HG02943 (cell line): ENCODE measurements at regions not wholly inside any gene's neighbourhood (a gene's known extent, or its start where the extent isn't known, plus 50 kb on each side); places are given as distances from the start of the nearest gene placed in this dataset.

Source experiments
- ATAC-seq: cut with Tn5 transposase; IDR thresholded peaks from one replicate; pipeline ENCODE4 v1.9.1; 2021; ENCODE audit warnings: mild to moderate bottlenecking, low read depth, moderate library complexity; ENCODE audit not compliant: unreplicated experiment

GRCh38 chr9:79221084-79221483 lies 350.7 kb upstream of the TLE4 start:
- no peak for ATAC-seq

DNA sequence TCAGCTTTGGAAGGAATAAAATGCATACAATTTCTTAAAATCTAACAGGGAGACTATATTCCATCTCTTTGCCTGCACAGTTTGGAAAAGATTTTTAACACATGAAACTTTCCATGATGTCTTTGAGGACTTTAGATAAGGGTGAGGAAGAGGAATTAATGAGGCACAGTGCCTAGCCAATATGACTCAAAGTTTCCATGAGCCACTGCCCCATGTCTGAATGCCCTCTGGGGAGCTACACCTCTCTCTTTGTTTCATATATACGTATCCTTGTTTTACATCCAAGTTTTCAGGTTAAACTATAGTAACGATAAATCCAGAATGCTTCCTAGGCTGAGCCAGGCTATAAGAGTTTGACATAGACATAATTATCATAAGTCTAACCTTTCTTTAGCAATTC lies 349.3 kb upstream of the TLE4 start:
- ATAC-seq: no peak

GRCh38 chr9:79224672-79225433 lies 346.9 kb upstream of the TLE4 start:
- no peak for ATAC-seq

- no peak for ATAC-seq
These were observed 338.2 kb upstream of the TLE4 start for GRCh38 chr9:79233542-79233941.

- no peak for ATAC-seq
These were observed 335.3 kb upstream of the TLE4 start for GRCh38 chr9:79236466-79236865.

- ATAC-seq: no peak
These were observed 333.9 kb upstream of the TLE4 start for GRCh38 chr9:79237861-79238260.

DNA sequence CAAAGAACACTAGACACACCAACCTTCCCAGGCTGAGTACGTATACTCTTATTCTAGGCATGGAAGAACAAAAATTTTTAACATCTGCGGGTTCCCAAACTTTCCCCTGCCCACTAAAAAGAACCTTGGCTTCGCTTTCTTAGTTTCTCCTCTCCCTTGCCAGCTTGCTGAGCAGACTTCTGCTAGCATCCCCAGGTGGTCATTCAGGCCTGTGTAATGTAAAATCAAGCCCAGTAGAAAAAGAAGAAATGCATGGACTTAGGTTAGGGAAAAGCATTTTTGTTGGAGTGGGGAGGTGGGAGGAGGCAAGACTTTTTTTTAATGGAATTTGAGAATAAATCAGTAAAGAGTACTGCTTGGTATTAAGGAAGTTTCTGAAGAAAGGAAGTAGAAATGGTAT lies 331.0 kb upstream of the TLE4 start:
- ATAC-seq: no peak

DNA sequence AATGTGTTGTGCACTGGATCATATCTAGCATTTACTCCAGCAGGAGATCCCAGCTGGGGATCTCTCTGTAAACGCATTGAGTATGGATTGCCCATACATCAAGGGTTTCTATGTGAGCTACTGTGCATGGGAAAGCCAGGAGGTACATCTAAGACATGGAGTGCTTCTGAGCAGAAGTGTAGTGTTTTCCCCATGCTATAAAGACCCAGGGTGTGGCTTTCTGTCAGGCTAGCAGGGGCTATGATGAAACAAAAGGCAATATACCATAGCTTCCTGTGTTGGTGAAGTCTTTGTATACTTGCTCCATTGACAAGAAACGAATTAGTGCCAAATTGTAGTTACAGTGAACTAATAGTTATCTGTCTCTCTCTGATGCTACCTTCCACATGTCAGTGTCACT lies 329.3 kb upstream of the TLE4 start:
- no peak for ATAC-seq

- no peak for ATAC-seq
These were observed 325.6 kb upstream of the TLE4 start for GRCh38 chr9:79246170-79246569.

DNA sequence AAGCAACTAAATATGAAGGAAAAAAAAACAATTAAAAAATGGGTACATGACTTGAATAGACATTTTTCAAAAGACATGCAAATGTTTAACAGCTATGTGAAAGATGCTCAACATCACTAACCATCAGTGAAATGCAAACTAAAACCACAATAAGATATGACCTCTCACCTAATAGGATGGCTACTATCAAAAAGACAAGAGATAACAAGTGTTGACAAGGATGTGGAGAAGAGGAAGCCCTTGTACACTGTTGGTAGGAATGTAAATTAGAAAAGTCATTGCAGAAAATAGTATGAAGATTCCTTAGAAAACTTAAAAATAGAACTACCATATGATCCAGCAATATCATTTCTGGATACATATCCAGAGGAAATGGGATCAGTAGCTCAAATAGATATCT lies 324.7 kb upstream of the TLE4 start:
- ATAC-seq: no peak

DNA sequence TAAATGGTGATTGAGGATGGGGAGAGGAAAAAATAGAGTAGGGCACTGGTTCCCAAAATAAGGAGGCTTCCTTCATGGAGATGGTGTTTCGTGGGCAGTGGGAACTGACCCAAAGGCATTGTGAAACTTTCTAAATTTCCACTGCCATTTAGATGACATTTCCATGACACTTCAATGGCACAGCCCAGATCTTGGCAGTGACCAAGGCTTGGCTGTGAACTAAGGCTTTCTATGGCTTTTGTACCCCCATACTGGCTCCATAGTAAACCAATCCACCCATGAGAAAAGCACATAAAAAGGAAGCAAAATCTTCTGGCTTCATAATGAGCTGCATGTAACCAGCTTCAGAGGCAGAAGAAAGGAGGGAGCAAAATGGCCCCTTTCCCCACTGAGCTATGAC lies 321.0 kb upstream of the TLE4 start:
- no peak for ATAC-seq

- ATAC-seq: no peak
These were observed 316.7 kb upstream of the TLE4 start for GRCh38 chr9:79254900-79255650.

DNA sequence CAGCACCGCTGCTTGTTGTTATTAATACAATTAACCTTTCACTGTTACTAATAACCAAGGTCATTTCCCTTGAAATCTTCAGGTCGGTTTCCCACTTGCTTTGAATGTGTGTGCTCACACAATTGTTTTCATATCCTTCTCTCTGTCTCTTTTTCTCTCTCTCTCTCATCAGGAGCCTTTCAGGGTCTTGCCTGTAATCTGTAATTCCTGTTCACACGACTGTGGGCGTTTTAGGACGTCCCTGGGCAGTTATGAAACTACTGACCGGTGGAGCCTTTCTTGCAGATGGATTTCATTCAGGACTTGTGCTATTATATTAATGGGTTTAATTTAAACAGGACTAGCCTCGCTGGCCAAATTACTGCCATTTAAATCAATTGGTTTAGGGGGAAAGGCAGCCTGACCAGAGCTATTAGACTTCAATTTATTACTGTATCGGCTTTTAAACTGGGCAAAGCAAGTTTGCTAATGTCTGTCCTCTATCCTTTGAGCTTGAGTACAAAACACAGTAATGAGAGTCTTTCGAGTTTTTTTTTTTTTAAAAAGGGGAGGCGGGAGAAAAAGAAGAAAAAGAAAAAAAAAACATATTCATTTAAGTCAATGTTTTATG lies 316.0 kb upstream of the TLE4 start:
- no peak for ATAC-seq

DNA sequence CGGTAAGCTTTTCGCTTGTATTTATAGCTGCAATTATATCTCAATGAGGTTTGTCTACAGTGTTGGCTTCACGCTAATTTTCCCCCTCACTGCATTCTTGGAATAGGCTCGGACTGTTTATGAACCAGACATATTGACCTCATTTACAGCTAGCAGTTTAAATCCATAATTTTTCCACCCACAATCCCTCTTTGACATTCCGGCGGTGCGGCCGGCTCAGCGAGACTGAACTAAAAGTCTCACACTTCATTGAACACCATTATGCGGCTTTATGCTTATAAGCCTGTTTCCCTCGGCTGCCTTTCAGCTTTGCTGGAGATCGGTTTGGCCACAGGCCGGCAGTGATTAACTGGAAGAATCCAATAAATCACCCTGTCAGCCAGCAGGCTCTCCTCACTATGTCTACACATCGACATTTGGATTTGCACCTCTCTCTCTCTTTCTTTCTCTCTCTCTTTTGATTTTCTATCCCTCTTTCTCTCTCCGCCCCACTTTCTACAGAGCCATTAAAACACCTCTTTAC lies 315.0 kb upstream of the TLE4 start:
- ATAC-seq: no peak

- ATAC-seq: no peak
These were observed 314.5 kb upstream of the TLE4 start for GRCh38 chr9:79257228-79257781.

DNA sequence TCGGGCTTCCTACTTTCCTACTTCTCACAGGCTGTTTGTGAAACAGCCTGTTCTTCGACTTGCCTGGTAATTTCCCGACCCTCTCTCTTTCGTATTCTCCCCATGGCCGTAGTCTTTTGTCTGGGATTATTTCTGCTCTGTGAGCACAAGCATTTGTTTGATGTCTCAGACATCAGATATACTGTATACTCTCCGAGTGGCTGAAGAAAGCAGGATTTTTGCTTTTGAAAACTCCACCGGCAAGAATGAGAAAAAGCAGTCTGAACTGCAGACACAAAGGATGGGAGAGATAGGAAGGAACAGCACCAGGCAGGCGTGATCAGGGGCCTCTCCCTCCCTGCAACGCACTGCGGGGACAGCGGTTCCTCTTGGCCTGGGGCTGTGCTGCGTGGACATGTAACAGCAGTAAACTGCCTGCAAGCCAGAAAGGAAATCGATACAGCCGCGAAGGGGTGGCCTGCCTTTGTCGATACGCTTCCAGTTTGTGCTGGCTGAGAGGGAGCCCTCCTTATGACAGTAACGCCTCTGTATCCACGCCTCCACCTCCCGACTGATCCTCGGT lies 313.9 kb upstream of the TLE4 start:
- no peak for ATAC-seq

- ATAC-seq: no peak
These were observed 311.9 kb upstream of the TLE4 start for GRCh38 chr9:79259858-79260257.

DNA sequence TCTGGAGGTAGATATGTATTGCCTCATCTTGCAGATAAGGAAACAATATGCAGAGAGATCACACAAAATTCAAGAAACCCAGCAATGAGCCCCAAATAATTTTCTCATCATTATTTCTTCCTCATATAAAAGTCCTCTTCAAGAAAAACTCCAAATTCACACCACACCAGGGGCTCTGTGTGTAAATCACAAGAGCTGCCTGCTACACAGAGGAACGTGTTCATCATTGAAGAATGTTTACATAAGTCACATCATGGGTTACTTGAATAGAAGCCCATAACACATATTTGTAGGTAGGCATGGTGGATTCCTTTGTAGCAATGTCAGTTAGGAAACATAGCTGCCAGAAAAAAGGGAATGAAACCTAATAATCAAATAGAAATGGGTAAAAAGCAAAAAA lies 308.1 kb upstream of the TLE4 start:
- no peak for ATAC-seq

DNA sequence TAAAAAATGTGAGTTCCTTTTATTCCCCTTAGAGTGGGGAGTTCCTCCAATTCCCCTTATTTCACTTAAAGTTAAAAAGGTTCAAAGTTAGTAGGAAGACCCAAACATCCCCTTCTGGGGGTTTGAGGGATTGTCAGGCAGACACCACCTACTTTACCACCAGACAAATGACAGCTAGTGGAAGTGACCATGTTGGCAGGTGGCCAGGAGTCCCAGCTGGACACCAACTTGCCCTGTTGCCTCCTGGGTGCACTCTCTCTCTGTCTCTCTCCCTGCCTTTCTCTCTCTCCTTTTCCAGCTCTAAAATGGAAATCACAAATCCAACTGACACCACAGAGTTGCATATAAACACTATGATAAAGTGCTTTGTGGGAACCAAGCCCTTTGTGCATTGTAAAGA lies 307.7 kb upstream of the TLE4 start:
- no peak for ATAC-seq

- ATAC-seq: no peak
These were observed 307.0 kb upstream of the TLE4 start for GRCh38 chr9:79264511-79265355.
